CD14-positive monocyte (primary cell): ENCODE measurements at regions not wholly inside any gene's neighbourhood (a gene's known extent, or its start where the extent isn't known, plus 50 kb on each side); places are given as distances from the start of the nearest gene placed in this dataset.
A peak's percentile ranks its signal among the peaks of the same experiment; 100 is the strongest.

Experiments used
- DNase-seq, 3 donors: peaks; one replicate each; pipeline ENCODE4 v3.0.0-alpha.2; 2011 to 2022
- H2AFZ ChIP-seq: 2 replicates; pipeline ENCODE4 v1.6.0; 2012; ENCODE audit warnings: mild to moderate bottlenecking, low read depth, low read length, inconsistent platforms; ENCODE audit not compliant: insufficient read depth, poor library complexity, severe bottlenecking
- H3K27ac ChIP-seq, 2 donors: 1 replicate in 1 of 2; 2 replicates in 1 of 2; pipeline ENCODE4 v1.5.1; 2012 to 2013; ENCODE audit warnings: low read length in 2 of 2, control low read depth in 1 of 2, inconsistent platforms in 1 of 2, low read depth in 1 of 2, mild to moderate bottlenecking in 1 of 2
- H3K27me3 ChIP-seq, 2 donors: one replicate each; pipeline versions ENCODE4 v1.6.0 to v1.6.1; 2011 to 2013; ENCODE audit warnings: low read length in 2 of 2; ENCODE audit not compliant: control insufficient read depth in 2 of 2, insufficient read depth in 2 of 2
- H3K36me3 ChIP-seq, 2 donors: replicated peaks in 1 of 2; 1 replicate in 1 of 2; 2 replicates in 1 of 2; pipeline versions ENCODE4 v1.5.1 to v1.6.1; 2012 to 2013; ENCODE audit warnings: low read length in 2 of 2, control low read depth in 1 of 2, inconsistent platforms in 1 of 2, mild to moderate bottlenecking in 1 of 2; ENCODE audit not compliant: insufficient read depth in 2 of 2, control insufficient read depth in 1 of 2
- H3K4me1 ChIP-seq, 2 donors: 1 replicate in 1 of 2; 2 replicates in 1 of 2; pipeline versions ENCODE4 v1.5.1 to v1.6.1; 2012 to 2013; ENCODE audit warnings: low read length in 2 of 2, control low read depth in 1 of 2, inconsistent platforms in 1 of 2, mild to moderate bottlenecking in 1 of 2, moderate library complexity in 1 of 2; ENCODE audit not compliant: insufficient read depth in 2 of 2, control insufficient read depth in 1 of 2
- H3K4me2 ChIP-seq: replicated peaks from 2 replicates; pipeline ENCODE3; 2012; ENCODE audit warnings: low read length, moderate library complexity, mild to moderate bottlenecking; ENCODE audit not compliant: poor library complexity, severe bottlenecking; ENCODE audit errors: extremely low read depth
- H3K4me3 ChIP-seq, 3 experiments: fragments of 200-600 bp in 1 of 3; sonication (generic) in 1 of 3; replicated peaks in 1 of 3; 1 replicate in 2 of 3; 2 replicates in 1 of 3; pipeline ENCODE4 v1.5.1; 2011 to 2013; ENCODE audit warnings: low read length in 3 of 3, mild to moderate bottlenecking in 3 of 3, control low read depth in 2 of 3, low read depth in 2 of 3, inconsistent platforms in 1 of 3, moderate library complexity in 1 of 3
- H3K79me2 ChIP-seq: 2 replicates; pipeline ENCODE4 v1.6.0; 2012; ENCODE audit warnings: mild to moderate bottlenecking, control low read depth, inconsistent platforms, low read length, moderate library complexity; ENCODE audit not compliant: insufficient read depth
- H3K9ac ChIP-seq: 2 replicates; pipeline ENCODE4 v1.6.0; 2017; ENCODE audit warnings: low read length, mild to moderate bottlenecking; ENCODE audit not compliant: insufficient read depth, poor library complexity, severe bottlenecking
- H3K9me3 ChIP-seq, 2 donors: replicated peaks in 1 of 2; 1 replicate in 1 of 2; 2 replicates in 1 of 2; pipeline versions ENCODE4 v1.5.1 to v1.6.1; 2012 to 2013; ENCODE audit warnings: low read length in 2 of 2, control low read depth in 1 of 2; ENCODE audit not compliant: control insufficient read depth in 1 of 2, insufficient read depth in 1 of 2
- H4K20me1 ChIP-seq: 2 replicates; pipeline ENCODE4 v1.6.0; 2012; ENCODE audit warnings: mild to moderate bottlenecking, low read length, control low read depth, moderate library complexity; ENCODE audit not compliant: insufficient read depth
- H3K27ac Mint-ChIP-seq, 7 donors: one replicate each; pipeline ENCODE4 v1.8.0; 2020; ENCODE audit warnings: mild to moderate bottlenecking in 7 of 7, mixed read lengths in 7 of 7, moderate library complexity in 6 of 7, inconsistent platforms in 2 of 7
- H3K27me3 Mint-ChIP-seq, 3 donors: one replicate each; pipeline ENCODE4 v1.8.0; 2021 to 2022; ENCODE audit warnings: low read depth in 3 of 3, mild to moderate bottlenecking in 3 of 3, mixed read lengths in 3 of 3, moderate library complexity in 3 of 3, inconsistent platforms in 1 of 3
- H3K36me3 Mint-ChIP-seq, 2 donors: one replicate each; pipeline ENCODE4 v1.8.0; 2020; ENCODE audit warnings: mixed read lengths in 2 of 2, inconsistent platforms in 1 of 2, mild to moderate bottlenecking in 1 of 2
- H3K4me1 Mint-ChIP-seq: one replicate; pipeline ENCODE4 v1.8.0; 2020; ENCODE audit warnings: mild to moderate bottlenecking, mixed read lengths
- H3K4me3 Mint-ChIP-seq, 2 donors: one replicate each; pipeline ENCODE4 v1.8.0; 2020; ENCODE audit warnings: mild to moderate bottlenecking in 2 of 2, mixed read lengths in 2 of 2, moderate library complexity in 1 of 2
- H3K9me3 Mint-ChIP-seq, 7 donors: one replicate each; pipeline ENCODE4 v1.8.0; 2020 to 2022; ENCODE audit warnings: mixed read lengths in 7 of 7, mild to moderate bottlenecking in 6 of 7, moderate library complexity in 6 of 7, inconsistent platforms in 2 of 7
- CTCF ChIP-seq: fragments of 200-600 bp; IDR thresholded peaks from one replicate; pipeline ENCODE4 v1.8.0; 2022; ENCODE audit warnings: antibody characterized with exemption, mild to moderate bottlenecking
- WGBS: methylation state at CpG from one replicate; pipeline ENCODE4 v1.1.5; 2013; ENCODE audit warnings: missing lambda C conversion rate; ENCODE audit not compliant: insufficient coverage; 5-methylcytosine and 5-hydroxymethylcytosine counted together
- intact Hi-C, 2 donors: fragments of 100-400 bp; cut with micrococcal nuclease; formaldehyde crosslinking; loops; one replicate each; pipeline versions ENCODE4 v1.15.0 to v1.15.1; 2023

- Histone ChIP-seq H3K27ac (no peak overlapping the region), H4K20me1 (no peaks in the 10 kb centered on the region), H2AFZ (no peak overlapping the region), H3K36me3 (no peaks in the 10 kb centered on the region), H3K9ac (no peak overlapping the region), H3K4me1 (peaks cover 0 to 7% of the 10 kb centered on the region in 2 donors), H3K9me3 (peaks cover 0 to 24% of the 10 kb centered on the region in 2 donors), H3K79me2 (no peaks in the 10 kb centered on the region), H3K27me3 (peaks cover 67 to 87% of the 10 kb centered on the region in 2 donors), H3K4me2 (peak overlapping the region; percentile 5), H3K4me3 (no peak overlapping the region)
- H3K9me3 Mint-ChIP-seq: peaks cover 0 to 19% (median 8%) of the 10 kb centered on the region in 7 donors
- H3K4me3 Mint-ChIP-seq: peak overlapping the region in 1 of 2 donors; percentile 92
- intact Hi-C loops: no loop called here
- H3K27me3 Mint-ChIP-seq: peaks cover 80 to 87% (median 80%) of the 10 kb centered on the region in 3 donors
- no peak overlapping the region for H3K27ac Mint-ChIP-seq
- peaks cover 15% of the 10 kb centered on the region for H3K4me1 Mint-ChIP-seq
- 2% methylated on average over 27 of the region's 29 CpGs for WGBS
- H3K36me3 Mint-ChIP-seq: peaks cover 0 to 11% of the 10 kb centered on the region in 2 donors
- no peak for DNase-seq
- no peak for TF ChIP-seq CTCF
Measured at GRCh38 chr19:30226464-30227011, 145.6 kb upstream of the ZNF536 start.

GRCh38 chr19:30227012-30227621 is 145.1 kb upstream of the ZNF536 start:
- H3K27me3 Mint-ChIP-seq: peaks cover 76 to 84% (median 76%) of the 10 kb centered on the region in 3 donors
- peaks cover 0 to 16% (median 8%) of the 10 kb centered on the region in 7 donors for H3K9me3 Mint-ChIP-seq
- no peak for TF ChIP-seq CTCF
- peak overlapping the region in 1 of 3 experiments; percentile 60 for H3K4me3 ChIP-seq
- H3K4me1 ChIP-seq: peaks cover 0 to 7% of the 10 kb centered on the region in 2 donors
- H2AFZ ChIP-seq: peak overlapping the region; percentile 46
- peaks cover 66 to 82% of the 10 kb centered on the region in 2 donors for H3K27me3 ChIP-seq
- H3K4me3 Mint-ChIP-seq: peak overlapping the region; percentile 67 to 92
- H3K4me2 ChIP-seq: peak overlapping the region; percentile 65
- WGBS: under 1% methylated on average over 26 of the region's 35 CpGs
- H3K36me3 Mint-ChIP-seq: peaks cover 0 to 11% of the 10 kb centered on the region in 2 donors
- H4K20me1 ChIP-seq: no peaks in the 10 kb centered on the region
- no peak overlapping the region for H3K9ac ChIP-seq
- no peak for DNase-seq
- no peaks in the 10 kb centered on the region for H3K79me2 ChIP-seq
- H3K27ac ChIP-seq: no peak overlapping the region
- peaks cover 15% of the 10 kb centered on the region for H3K4me1 Mint-ChIP-seq
- H3K9me3 ChIP-seq: peaks cover 0 to 24% of the 10 kb centered on the region in 2 donors
- H3K36me3 ChIP-seq: no peaks in the 10 kb centered on the region
- no peak overlapping the region for H3K27ac Mint-ChIP-seq
- intact Hi-C loops: no loop called here
